ENCODE measurements at regions not wholly inside any gene's neighbourhood (a gene's known extent, or its start where the extent isn't known, plus 50 kb on each side); places are given as distances from the start of the nearest gene placed in this dataset.

DNA sequence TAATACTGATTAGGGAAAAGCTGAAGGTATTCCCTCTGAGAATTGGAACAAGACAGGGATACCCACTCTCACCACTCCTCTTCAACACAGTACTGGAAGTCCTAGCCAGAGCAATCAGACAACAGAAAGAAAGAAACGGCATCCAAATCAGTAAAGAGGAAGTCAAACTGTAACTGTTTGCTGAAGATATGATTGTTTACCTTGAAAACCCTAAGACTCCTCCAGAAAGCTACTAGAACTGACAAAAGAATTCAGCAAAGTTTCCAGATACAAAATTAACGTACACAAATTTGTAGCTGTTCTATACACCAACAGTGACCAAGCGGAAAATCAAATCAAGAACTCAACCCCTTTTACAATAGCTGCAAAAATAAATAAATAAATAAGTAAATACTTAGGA lies 78.6 kb downstream of the EXTL2 start:
- TF ChIP-seq EZH2 (IDR thresholded peaks at IDR 0.05) (no peak), POLR2AphosphoS5 (IDR thresholded peaks at IDR 0.05; ENCODE audit: borderline replicate concordance, low read depth, low read length) (no peak)
